ENCODE measurements at regions not wholly inside any gene's neighbourhood (a gene's known extent, or its start where the extent isn't known, plus 50 kb on each side); places are given as distances from the start of the nearest gene placed in this dataset.

- TF ChIP-seq EZH2phosphoT487 (IDR thresholded peaks at IDR 0.05; ENCODE audit: low read length): no peak
- no peak for TF ChIP-seq EZH2 (optimal IDR thresholded peaks at IDR 0.05; ENCODE audit: low read depth, low read length)
- TF ChIP-seq, protein P1, sequence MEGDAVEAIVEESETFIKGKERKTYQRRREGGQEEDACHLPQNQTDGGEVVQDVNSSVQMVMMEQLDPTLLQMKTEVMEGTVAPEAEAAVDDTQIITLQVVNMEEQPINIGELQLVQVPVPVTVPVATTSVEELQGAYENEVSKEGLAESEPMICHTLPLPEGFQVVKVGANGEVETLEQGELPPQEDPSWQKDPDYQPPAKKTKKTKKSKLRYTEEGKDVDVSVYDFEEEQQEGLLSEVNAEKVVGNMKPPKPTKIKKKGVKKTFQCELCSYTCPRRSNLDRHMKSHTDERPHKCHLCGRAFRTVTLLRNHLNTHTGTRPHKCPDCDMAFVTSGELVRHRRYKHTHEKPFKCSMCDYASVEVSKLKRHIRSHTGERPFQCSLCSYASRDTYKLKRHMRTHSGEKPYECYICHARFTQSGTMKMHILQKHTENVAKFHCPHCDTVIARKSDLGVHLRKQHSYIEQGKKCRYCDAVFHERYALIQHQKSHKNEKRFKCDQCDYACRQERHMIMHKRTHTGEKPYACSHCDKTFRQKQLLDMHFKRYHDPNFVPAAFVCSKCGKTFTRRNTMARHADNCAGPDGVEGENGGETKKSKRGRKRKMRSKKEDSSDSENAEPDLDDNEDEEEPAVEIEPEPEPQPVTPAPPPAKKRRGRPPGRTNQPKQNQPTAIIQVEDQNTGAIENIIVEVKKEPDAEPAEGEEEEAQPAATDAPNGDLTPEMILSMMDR (IDR thresholded peaks at IDR 0.05; ENCODE audit: low read length): no peak
Observed at GRCh38 chr1:229124116-229124515, 146.8 kb upstream of the RAB4A start.
